SK-N-SH (cell line): ENCODE measurements at regions not wholly inside any gene's neighbourhood (a gene's known extent, or its start where the extent isn't known, plus 50 kb on each side); places are given as distances from the start of the nearest gene placed in this dataset.

Source experiments
- CTCF ChIA-PET: fragments of 300-600, 350-600 bp; formaldehyde crosslinking; extraction: SDS; loops from one replicate; lab custom pipeline; 2021; lab: Yijun Ruan, JAX
- POLR2A ChIA-PET: fragments of 350-600 bp; sonication (Branson Sonifier 250); formaldehyde crosslinking; extraction: SDS; loops from one replicate; lab custom pipeline; 2020; ENCODE audit warnings: antibody characterized with exemption, inconsistent platforms; lab: Yijun Ruan, JAX
- DNase-seq: peaks from one replicate; pipeline ENCODE4 v3.0.0; 2012
- H2AFZ ChIP-seq: fragments of 200-600 bp; sonication (generic); 2 replicates; pipeline ENCODE4 v1.8.1; 2016; ENCODE audit warnings: antibody characterized with exemption, mild to moderate bottlenecking, low read depth
- H3F3A ChIP-seq: fragments of 200-600 bp; sonication (generic); replicated peaks from 2 replicates; pipeline ENCODE3; 2016; ENCODE audit warnings: antibody characterized with exemption, mild to moderate bottlenecking; ENCODE audit not compliant: insufficient read depth
- H3K27ac ChIP-seq, 2 experiments: fragments of 200-500 bp in 1 of 2; fragments of 200-600 bp in 1 of 2; sonication (Bioruptor generic) in 1 of 2; sonication (generic), shearing (Covaris generic) in 1 of 2; 2 replicates each; pipeline versions ENCODE4 v1.5.1 to v1.6.1; 2014 to 2016; ENCODE audit warnings: low read depth in 2 of 2, inconsistent platforms in 1 of 2, low read length in 1 of 2, mild to moderate bottlenecking in 1 of 2, mixed read lengths in 1 of 2
- H3K27me3 ChIP-seq: fragments of 200-600 bp; sonication (generic), shearing (Covaris generic); 2 replicates; pipeline ENCODE4 v1.6.1; 2016; ENCODE audit warnings: mixed run types; ENCODE audit not compliant: insufficient read depth
- H3K36me3 ChIP-seq, 2 experiments: fragments of 200-500 bp in 1 of 2; fragments of 200-600 bp in 1 of 2; sonication (Bioruptor generic) in 1 of 2; sonication (generic) in 1 of 2; replicated peaks in 1 of 2; 2 replicates each; pipeline versions ENCODE3 to v1.5.1; 2014 to 2016; ENCODE audit warnings: low read length in 1 of 2, mild to moderate bottlenecking in 1 of 2; ENCODE audit not compliant: insufficient read depth in 2 of 2, control insufficient read depth in 1 of 2
- H3K4me1 ChIP-seq, 2 experiments: fragments of 200-500 bp in 1 of 2; fragments of 200-600 bp in 1 of 2; sonication (Bioruptor generic) in 1 of 2; sonication (generic), shearing (Covaris generic) in 1 of 2; 2 replicates each; pipeline versions ENCODE4 v1.5.1 to v1.6.1; 2014 to 2016; ENCODE audit warnings: low read depth in 1 of 2, low read length in 1 of 2, mixed run types in 1 of 2; ENCODE audit not compliant: insufficient read depth in 2 of 2, control insufficient read depth in 1 of 2
- H3K4me2 ChIP-seq: fragments of 200-600 bp; sonication (generic), shearing (Covaris generic); 2 replicates; pipeline ENCODE4 v1.6.1; 2017; ENCODE audit warnings: mixed run types
- H3K4me3 ChIP-seq, 2 experiments: fragments of 200-500 bp in 1 of 2; fragments of 200-600 bp in 1 of 2; sonication (Bioruptor generic) in 1 of 2; sonication (generic), shearing (Covaris generic) in 1 of 2; 2 replicates each; pipeline versions ENCODE4 v1.5.1 to v1.8.1; 2014 to 2016; ENCODE audit warnings: low read depth in 2 of 2, inconsistent platforms in 1 of 2, low read length in 1 of 2, mild to moderate bottlenecking in 1 of 2, mixed read lengths in 1 of 2, moderate library complexity in 1 of 2
- H3K79me2 ChIP-seq: fragments of 200-600 bp; sonication (generic); 2 replicates; pipeline ENCODE4 v1.8.1; 2017; ENCODE audit warnings: mild to moderate bottlenecking; ENCODE audit not compliant: insufficient read depth
- H3K9ac ChIP-seq: fragments of 200-600 bp; sonication (generic); 2 replicates; pipeline ENCODE4 v1.6.1; 2017; ENCODE audit warnings: mixed run types
- H3K9me2 ChIP-seq: fragments of 200-600 bp; sonication (generic); 2 replicates; pipeline ENCODE4 v1.6.1; 2017; ENCODE audit warnings: mixed run types
- H3K9me3 ChIP-seq: fragments of 200-600 bp; sonication (generic); 2 replicates; pipeline ENCODE4 v1.6.1; 2017; ENCODE audit warnings: mixed run types, mild to moderate bottlenecking, moderate library complexity
- H4K20me1 ChIP-seq: fragments of 200-600 bp; sonication (generic); 2 replicates; pipeline ENCODE4 v1.6.1; 2017; ENCODE audit warnings: mild to moderate bottlenecking, mixed run types; ENCODE audit not compliant: insufficient read depth
- ELF1 ChIP-seq: IDR thresholded peaks from 2 replicates; pipeline ENCODE4 v1.4.0; 2012
- EP300 ChIP-seq, 2 experiments: IDR thresholded peaks; 2 replicates each; pipeline versions ENCODE4 v1.4.0 to v1.6.1; 2012; ENCODE audit warnings: borderline replicate concordance in 1 of 2, low read depth in 1 of 2, low read length in 1 of 2
- FOXJ3 ChIP-seq: sonication (generic); formaldehyde crosslinking; IDR thresholded peaks from 2 replicates; pipeline ENCODE4 v1.5.1; 2020; ENCODE audit warnings: mild to moderate bottlenecking, missing genetic modification reagents
- MEF2A ChIP-seq: IDR thresholded peaks from 2 replicates; pipeline ENCODE4 v1.4.0; 2012; ENCODE audit warnings: low read depth, borderline replicate concordance
- MXI1 ChIP-seq: IDR thresholded peaks from 2 replicates; pipeline ENCODE4 v1.6.1; 2012; ENCODE audit warnings: mild to moderate bottlenecking, low read depth, low read length, improper control_type of control experiment
- RFX5 ChIP-seq: IDR thresholded peaks from 2 replicates; pipeline ENCODE4 v1.6.1; 2012; ENCODE audit warnings: mild to moderate bottlenecking, improper control_type of control experiment, low read length
- RXRA ChIP-seq: IDR thresholded peaks from 2 replicates; pipeline ENCODE4 v1.4.0; 2012; ENCODE audit warnings: low read depth, mild to moderate bottlenecking, borderline replicate concordance
- TEAD4 ChIP-seq: IDR thresholded peaks from 2 replicates; pipeline ENCODE4 v1.4.0; 2012; ENCODE audit warnings: mild to moderate bottlenecking, borderline replicate concordance; ENCODE audit not compliant: insufficient read depth
- WGBS: methylation state at CpG from one replicate; pipeline ENCODE4 v1.1.6; 2017; ENCODE audit warnings: low lambda C conversion rate; 5-methylcytosine and 5-hydroxymethylcytosine counted together
- TF ChIP-seq, protein P1 (sequence below): IDR thresholded peaks from 2 replicates; pipeline ENCODE4 v1.4.0; 2012; ENCODE audit warnings: low read depth, borderline replicate concordance
- TF ChIP-seq, protein P2 (sequence below): fragments of 150-350 bp; IDR thresholded peaks from 2 replicates; pipeline ENCODE4 v1.6.1; 2017; ENCODE audit warnings: antibody characterized with exemption, low read length, low read depth, borderline replicate concordance
- TF ChIP-seq, protein P3 (sequence below): IDR thresholded peaks from 2 replicates; pipeline ENCODE4 v1.4.0; 2012; ENCODE audit warnings: low read depth
- TF ChIP-seq, protein P4 (sequence below): IDR thresholded peaks from 2 replicates; pipeline ENCODE4 v1.4.0; 2012; ENCODE audit warnings: low read depth, borderline replicate concordance
- TF ChIP-seq, protein P5 (sequence below): IDR thresholded peaks from 2 replicates; pipeline ENCODE4 v1.6.1; 2012; ENCODE audit warnings: mild to moderate bottlenecking, low read depth, low read length, moderate library complexity
- TF ChIP-seq, protein P6 (sequence below): fragments of 150-350 bp; IDR thresholded peaks from 2 replicates; pipeline ENCODE4 v1.6.1; 2016; ENCODE audit warnings: mild to moderate bottlenecking, low read depth, low read length

DNA sequence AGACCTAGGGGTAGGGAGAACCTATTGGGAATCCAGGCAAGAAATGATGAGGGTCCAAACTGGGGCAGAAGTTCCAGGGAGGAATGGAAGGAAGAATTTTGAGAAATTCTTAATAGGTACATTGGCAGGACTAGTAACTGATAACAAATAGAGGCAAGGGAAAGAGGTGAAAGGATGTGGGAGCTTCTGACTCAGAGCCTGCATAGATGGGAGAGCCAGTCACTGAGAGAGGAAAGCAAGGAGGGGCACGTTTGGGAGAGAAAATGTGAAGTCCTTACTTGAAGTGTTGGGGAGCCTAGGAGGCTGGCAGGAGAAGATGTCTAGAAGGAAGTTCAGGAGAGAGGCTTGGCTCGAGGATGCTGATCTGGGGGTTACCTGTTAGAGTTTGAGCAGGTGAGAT, 104.6 kb upstream of the NCAM1 start:
- no peaks in the 10 kb centered on the region for H3K27me3 ChIP-seq
- no peak for DNase-seq
- 17% methylated on average over 2 of the region's 2 CpGs for WGBS

DNA sequence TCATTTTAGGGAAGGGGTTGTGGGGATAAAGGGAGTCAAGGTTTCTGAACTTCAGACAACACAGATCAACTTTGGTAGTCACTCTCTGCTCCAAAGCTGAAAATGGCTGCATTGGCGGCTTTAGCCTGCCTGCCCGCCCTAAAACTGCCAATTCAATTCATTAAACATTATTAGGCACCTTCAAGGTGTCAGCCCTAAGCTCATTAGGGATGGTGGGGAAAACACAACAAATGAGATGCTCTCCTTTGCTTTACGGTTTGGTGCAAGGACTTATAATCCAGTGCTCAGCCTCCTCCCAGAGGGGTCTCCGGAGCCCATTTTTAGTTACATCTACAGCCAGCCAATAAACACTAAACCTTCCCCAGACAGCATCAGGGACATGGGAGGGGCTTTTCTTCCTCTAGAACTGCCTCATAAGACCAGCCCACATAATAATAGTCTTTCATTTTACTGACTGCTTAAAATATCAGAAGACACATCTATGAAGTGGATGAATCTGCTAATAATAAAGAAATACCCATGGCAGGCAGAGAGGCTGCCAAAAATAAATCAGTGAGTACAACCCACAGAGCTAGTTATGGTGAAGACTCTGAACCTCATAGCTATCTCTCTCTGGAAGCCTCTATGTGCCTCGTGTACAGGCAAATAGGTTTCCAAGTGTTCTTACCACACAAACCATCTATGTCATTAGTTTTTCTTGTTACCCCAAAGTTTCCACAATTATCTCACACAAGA, 102.8 kb upstream of the NCAM1 start:
- POLR2A ChIA-PET = no interaction called here
- DNase-seq = no peak
- no peak overlapping the region for H3K4me2 ChIP-seq
- no peak overlapping the region for H3K9ac ChIP-seq
- no peaks in the 10 kb centered on the region for H3K27me3 ChIP-seq
- H3K4me3 ChIP-seq = no peak overlapping the region
- 58% methylated on average over 5 of the region's 5 CpGs for WGBS
- no peaks in the 10 kb centered on the region; a peak in 1 of 4 replicates for H3K4me1 ChIP-seq
- CTCF ChIA-PET = interaction anchor here (1.6 to 1.8 kb wide), 2 partner anchors 21 to 270 kb away, joined by 4 to 6 read pairs; no protein-coding TSS in a partner anchor
- H2AFZ ChIP-seq = no peak overlapping the region
- H3K27ac ChIP-seq = no peak overlapping the region
- no peaks in the 10 kb centered on the region for H3K79me2 ChIP-seq
- no peaks in the 10 kb centered on the region for H3K36me3 ChIP-seq
- no peaks in the 10 kb centered on the region for H4K20me1 ChIP-seq
- no peaks in the 10 kb centered on the region for H3K9me2 ChIP-seq
- H3F3A ChIP-seq = no peaks in the 10 kb centered on the region
- peaks cover 5% of the 10 kb centered on the region; the same call in 1 of the 2 replicates for H3K9me3 ChIP-seq
- TF ChIP-seq RFX5 (no peak), ELF1 (no peak), MXI1 (no peak), MEF2A (no peak), EP300 (IDR thresholded peaks at IDR 0.05; ENCODE audit: borderline replicate concordance in 1 of 2, low read depth in 1 of 2, low read length in 1 of 2) (no peak), RXRA (no peak), FOXJ3 (no peak)
- TF ChIP-seq, protein P1, sequence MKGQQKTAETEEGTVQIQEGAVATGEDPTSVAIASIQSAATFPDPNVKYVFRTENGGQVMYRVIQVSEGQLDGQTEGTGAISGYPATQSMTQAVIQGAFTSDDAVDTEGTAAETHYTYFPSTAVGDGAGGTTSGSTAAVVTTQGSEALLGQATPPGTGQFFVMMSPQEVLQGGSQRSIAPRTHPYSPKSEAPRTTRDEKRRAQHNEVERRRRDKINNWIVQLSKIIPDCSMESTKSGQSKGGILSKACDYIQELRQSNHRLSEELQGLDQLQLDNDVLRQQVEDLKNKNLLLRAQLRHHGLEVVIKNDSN = no peak
- TF ChIP-seq, protein P2, sequence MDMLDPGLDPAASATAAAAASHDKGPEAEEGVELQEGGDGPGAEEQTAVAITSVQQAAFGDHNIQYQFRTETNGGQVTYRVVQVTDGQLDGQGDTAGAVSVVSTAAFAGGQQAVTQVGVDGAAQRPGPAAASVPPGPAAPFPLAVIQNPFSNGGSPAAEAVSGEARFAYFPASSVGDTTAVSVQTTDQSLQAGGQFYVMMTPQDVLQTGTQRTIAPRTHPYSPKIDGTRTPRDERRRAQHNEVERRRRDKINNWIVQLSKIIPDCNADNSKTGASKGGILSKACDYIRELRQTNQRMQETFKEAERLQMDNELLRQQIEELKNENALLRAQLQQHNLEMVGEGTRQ = no peak
- TF ChIP-seq, protein P3, sequence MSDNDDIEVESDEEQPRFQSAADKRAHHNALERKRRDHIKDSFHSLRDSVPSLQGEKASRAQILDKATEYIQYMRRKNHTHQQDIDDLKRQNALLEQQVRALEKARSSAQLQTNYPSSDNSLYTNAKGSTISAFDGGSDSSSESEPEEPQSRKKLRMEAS = no peak
- TF ChIP-seq, protein P4, sequence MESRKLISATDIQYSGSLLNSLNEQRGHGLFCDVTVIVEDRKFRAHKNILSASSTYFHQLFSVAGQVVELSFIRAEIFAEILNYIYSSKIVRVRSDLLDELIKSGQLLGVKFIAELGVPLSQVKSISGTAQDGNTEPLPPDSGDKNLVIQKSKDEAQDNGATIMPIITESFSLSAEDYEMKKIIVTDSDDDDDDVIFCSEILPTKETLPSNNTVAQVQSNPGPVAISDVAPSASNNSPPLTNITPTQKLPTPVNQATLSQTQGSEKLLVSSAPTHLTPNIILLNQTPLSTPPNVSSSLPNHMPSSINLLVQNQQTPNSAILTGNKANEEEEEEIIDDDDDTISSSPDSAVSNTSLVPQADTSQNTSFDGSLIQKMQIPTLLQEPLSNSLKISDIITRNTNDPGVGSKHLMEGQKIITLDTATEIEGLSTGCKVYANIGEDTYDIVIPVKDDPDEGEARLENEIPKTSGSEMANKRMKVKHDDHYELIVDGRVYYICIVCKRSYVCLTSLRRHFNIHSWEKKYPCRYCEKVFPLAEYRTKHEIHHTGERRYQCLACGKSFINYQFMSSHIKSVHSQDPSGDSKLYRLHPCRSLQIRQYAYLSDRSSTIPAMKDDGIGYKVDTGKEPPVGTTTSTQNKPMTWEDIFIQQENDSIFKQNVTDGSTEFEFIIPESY = no peak
- TF ChIP-seq, protein P5, sequence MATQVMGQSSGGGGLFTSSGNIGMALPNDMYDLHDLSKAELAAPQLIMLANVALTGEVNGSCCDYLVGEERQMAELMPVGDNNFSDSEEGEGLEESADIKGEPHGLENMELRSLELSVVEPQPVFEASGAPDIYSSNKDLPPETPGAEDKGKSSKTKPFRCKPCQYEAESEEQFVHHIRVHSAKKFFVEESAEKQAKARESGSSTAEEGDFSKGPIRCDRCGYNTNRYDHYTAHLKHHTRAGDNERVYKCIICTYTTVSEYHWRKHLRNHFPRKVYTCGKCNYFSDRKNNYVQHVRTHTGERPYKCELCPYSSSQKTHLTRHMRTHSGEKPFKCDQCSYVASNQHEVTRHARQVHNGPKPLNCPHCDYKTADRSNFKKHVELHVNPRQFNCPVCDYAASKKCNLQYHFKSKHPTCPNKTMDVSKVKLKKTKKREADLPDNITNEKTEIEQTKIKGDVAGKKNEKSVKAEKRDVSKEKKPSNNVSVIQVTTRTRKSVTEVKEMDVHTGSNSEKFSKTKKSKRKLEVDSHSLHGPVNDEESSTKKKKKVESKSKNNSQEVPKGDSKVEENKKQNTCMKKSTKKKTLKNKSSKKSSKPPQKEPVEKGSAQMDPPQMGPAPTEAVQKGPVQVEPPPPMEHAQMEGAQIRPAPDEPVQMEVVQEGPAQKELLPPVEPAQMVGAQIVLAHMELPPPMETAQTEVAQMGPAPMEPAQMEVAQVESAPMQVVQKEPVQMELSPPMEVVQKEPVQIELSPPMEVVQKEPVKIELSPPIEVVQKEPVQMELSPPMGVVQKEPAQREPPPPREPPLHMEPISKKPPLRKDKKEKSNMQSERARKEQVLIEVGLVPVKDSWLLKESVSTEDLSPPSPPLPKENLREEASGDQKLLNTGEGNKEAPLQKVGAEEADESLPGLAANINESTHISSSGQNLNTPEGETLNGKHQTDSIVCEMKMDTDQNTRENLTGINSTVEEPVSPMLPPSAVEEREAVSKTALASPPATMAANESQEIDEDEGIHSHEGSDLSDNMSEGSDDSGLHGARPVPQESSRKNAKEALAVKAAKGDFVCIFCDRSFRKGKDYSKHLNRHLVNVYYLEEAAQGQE = no peak

More for the DNA sequence above, 104.6 kb upstream of the NCAM1 start:
- 0 out of 2 replicates have a peak, but pooled peaks cover under 1% of the 10 kb centered on the region for H3K9me3 ChIP-seq
- no peaks in the 10 kb centered on the region for H3F3A ChIP-seq
- no peaks in the 10 kb centered on the region for H3K79me2 ChIP-seq
- no peaks in the 10 kb centered on the region for H3K36me3 ChIP-seq
- no peak overlapping the region for H3K27ac ChIP-seq
- CTCF ChIA-PET = no interaction called here
- H2AFZ ChIP-seq = no peak overlapping the region
- TF ChIP-seq TEAD4 = no peak
- TF ChIP-seq, protein P3 = no peak
- TF ChIP-seq, protein P6, sequence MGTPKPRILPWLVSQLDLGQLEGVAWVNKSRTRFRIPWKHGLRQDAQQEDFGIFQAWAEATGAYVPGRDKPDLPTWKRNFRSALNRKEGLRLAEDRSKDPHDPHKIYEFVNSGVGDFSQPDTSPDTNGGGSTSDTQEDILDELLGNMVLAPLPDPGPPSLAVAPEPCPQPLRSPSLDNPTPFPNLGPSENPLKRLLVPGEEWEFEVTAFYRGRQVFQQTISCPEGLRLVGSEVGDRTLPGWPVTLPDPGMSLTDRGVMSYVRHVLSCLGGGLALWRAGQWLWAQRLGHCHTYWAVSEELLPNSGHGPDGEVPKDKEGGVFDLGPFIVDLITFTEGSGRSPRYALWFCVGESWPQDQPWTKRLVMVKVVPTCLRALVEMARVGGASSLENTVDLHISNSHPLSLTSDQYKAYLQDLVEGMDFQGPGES = no peak
- TF ChIP-seq, all 33 proteins: peak for 0
- POLR2A ChIA-PET = no interaction called here
- Histone ChIP-seq H4K20me1 (no peaks in the 10 kb centered on the region), H3K9ac (no peak overlapping the region), H3K4me3 (no peak overlapping the region), H3K4me2 (no peak overlapping the region), H3K4me1 (peaks cover 0 to 6% of the 10 kb centered on the region in 2 experiments; a peak in 2 of 4 replicates), H3K9me2 (no peaks in the 10 kb centered on the region)
